Fibroblast of villous mesenchyme (primary cell): ENCODE measurements at regions not wholly inside any gene's neighbourhood (a gene's known extent, or its start where the extent isn't known, plus 50 kb on each side); places are given as distances from the start of the nearest gene placed in this dataset.

Experiments used
- DNase-seq: peaks from one replicate; pipeline ENCODE4 v3.0.0-alpha.2; 2010; ENCODE audit warnings: low read depth
- H3K4me3 ChIP-seq: 2 replicates; pipeline ENCODE4 v1.5.1; 2011; ENCODE audit warnings: low read depth, mild to moderate bottlenecking, low read length
- CTCF ChIP-seq: IDR thresholded peaks from 2 replicates; pipeline ENCODE4 v1.5.1; 2012; ENCODE audit warnings: low read depth, mild to moderate bottlenecking, low read length; ENCODE audit not compliant: insufficient read depth

GRCh38 chr13:73767747-73768315 lies 366.4 kb downstream of the KLF12 start:
- no peak for DNase-seq

GRCh38 chr13:73767191-73767741 lies 366.9 kb downstream of the KLF12 start:
- H3K4me3 ChIP-seq, result no peak overlapping the region
- DNase-seq, result no peak
- TF ChIP-seq CTCF, result no peak

More at GRCh38 chr13:73767747-73768315, 366.4 kb downstream of the KLF12 start:
- H3K4me3 ChIP-seq, result no peak overlapping the region
- TF ChIP-seq CTCF, result peak; percentile 34

- no peak overlapping the region for H3K4me3 ChIP-seq
Measured at GRCh38 chr13:73765651-73766384, 368.4 kb downstream of the KLF12 start.

GRCh38 chr13:73759434-73759833 lies 374.8 kb downstream of the KLF12 start:
- DNase-seq, result no peak
- H3K4me3 ChIP-seq, result no peak overlapping the region
- no peak for TF ChIP-seq CTCF

More at GRCh38 chr13:73765651-73766384, 368.4 kb downstream of the KLF12 start:
- peak; percentile 39 for DNase-seq
- no peak for TF ChIP-seq CTCF

GRCh38 chr13:73757481-73758233 lies 376.5 kb downstream of the KLF12 start:
- H3K4me3 ChIP-seq, result no peak overlapping the region
- DNase-seq, result no peak
- no peak for TF ChIP-seq CTCF

- peak; percentile 52 for DNase-seq
- H3K4me3 ChIP-seq, result no peak overlapping the region
- peak; percentile 63 for TF ChIP-seq CTCF
Measured at GRCh38 chr13:73754727-73755292, 379.4 kb downstream of the KLF12 start.
